Thyroid gland (tissue), 4 donors: ENCODE measurements at regions not wholly inside any gene's neighbourhood (a gene's known extent, or its start where the extent isn't known, plus 50 kb on each side); places are given as distances from the start of the nearest gene placed in this dataset.

Experiments
- DNase-seq, 2 donors: peaks; one replicate each; pipeline ENCODE4 v3.0.0-alpha.2; 2019
- H3K27ac ChIP-seq, 3 donors: fragments of 200-600 bp; sonication (generic); 1 replicate in 2 of 3; 2 replicates in 1 of 3; pipeline ENCODE4 v1.5.1; 2016 to 2019; ENCODE audit warnings: mild to moderate bottlenecking in 1 of 3, moderate library complexity in 1 of 3
- H3K27me3 ChIP-seq: fragments of 200-600 bp; sonication (generic); one replicate; pipeline ENCODE4 v1.5.1; 2019
- H3K36me3 ChIP-seq, 2 donors: fragments of 200-600 bp; sonication (generic); one replicate each; pipeline ENCODE4 v1.5.1; 2016 to 2019
- H3K4me1 ChIP-seq, 2 donors: fragments of 200-600 bp; sonication (generic); one replicate each; pipeline ENCODE4 v1.5.1; 2017 to 2019
- H3K4me3 ChIP-seq, 3 donors: fragments of 200-600 bp; sonication (generic); replicated peaks in 1 of 3; 1 replicate in 2 of 3; 2 replicates in 1 of 3; pipeline ENCODE4 v1.5.1; 2016; ENCODE audit warnings: mild to moderate bottlenecking in 1 of 3
- H3K9me3 ChIP-seq: fragments of 200-600 bp; sonication (generic); one replicate; pipeline ENCODE4 v1.5.1; 2017
- CTCF ChIP-seq, 6 experiments: fragments of 200-600 bp in 3 of 6; fragments of 450-650 bp in 3 of 6; sonication (generic) in 3 of 6; IDR thresholded peaks; one replicate each; pipeline ENCODE4 v1.5.1; 2016 to 2019; ENCODE audit warnings: antibody characterized with exemption in 6 of 6, mild to moderate bottlenecking in 2 of 6, inconsistent platforms in 1 of 6, moderate library complexity in 1 of 6
- POLR2A ChIP-seq, 2 donors: fragments of 450-650 bp; IDR thresholded peaks; one replicate each; pipeline ENCODE4 v1.6.1; 2017; ENCODE audit warnings: antibody characterized with exemption in 2 of 2, mild to moderate bottlenecking in 2 of 2, moderate library complexity in 1 of 2
- WGBS, 2 donors: methylation state at CpG; one replicate each; pipeline ENCODE4 v1.1.5; 2017; 5-methylcytosine and 5-hydroxymethylcytosine counted together
- intact Hi-C: fragments of 100-400 bp; cut with DNase I; formaldehyde crosslinking; loops from one replicate; pipeline ENCODE4 v1.15.1; 2023

GRCh38 chr18:78855188-78855587 is 124.4 kb upstream of the SALL3 start:
- Histone ChIP-seq H3K4me1 (no peaks in the 10 kb centered on the region), H3K27ac (no peak overlapping the region), H3K4me3 (no peak overlapping the region), H3K9me3 (no peaks in the 10 kb centered on the region), H3K36me3 (no peaks in the 10 kb centered on the region), H3K27me3 (no peaks in the 10 kb centered on the region)
- no peak for DNase-seq
- 67 to 73% methylated on average over 4 of the region's 4 CpGs for WGBS, 2 donors
- TF ChIP-seq CTCF (IDR thresholded peaks at IDR 0.05) (no peak), POLR2A (IDR thresholded peaks at IDR 0.05) (no peak)
- intact Hi-C loops = no loop called here

GRCh38 chr18:78856569-78857313 is 122.9 kb upstream of the SALL3 start:
- Histone ChIP-seq H3K4me1 (no peaks in the 10 kb centered on the region), H3K27ac (no peak overlapping the region), H3K36me3 (no peaks in the 10 kb centered on the region), H3K27me3 (no peaks in the 10 kb centered on the region), H3K9me3 (no peaks in the 10 kb centered on the region), H3K4me3 (no peak overlapping the region)
- no peak for TF ChIP-seq POLR2A (IDR thresholded peaks at IDR 0.05)
- TF ChIP-seq CTCF (IDR thresholded peaks at IDR 0.05) = no peak
- intact Hi-C loops = no loop called here
- DNase-seq = no peak
- 89 to 93% methylated on average over 24 to 49 of the region's 50 CpGs for WGBS, 2 donors

- TF ChIP-seq POLR2A (IDR thresholded peaks at IDR 0.05) (no peak), CTCF (IDR thresholded peaks at IDR 0.05) (no peak)
- no peaks in the 10 kb centered on the region for H3K9me3 ChIP-seq
- no peak overlapping the region for H3K4me3 ChIP-seq
- no peaks in the 10 kb centered on the region for H3K36me3 ChIP-seq
- no peak overlapping the region for H3K27ac ChIP-seq
- intact Hi-C loops = no loop called here
- no peak for DNase-seq
- no peaks in the 10 kb centered on the region for H3K27me3 ChIP-seq
- 67% methylated on average over 42 of the region's 42 CpGs for WGBS, 2 donors
- no peaks in the 10 kb centered on the region for H3K4me1 ChIP-seq
These were observed 122.1 kb upstream of the SALL3 start for GRCh38 chr18:78857314-78858150.

DNA sequence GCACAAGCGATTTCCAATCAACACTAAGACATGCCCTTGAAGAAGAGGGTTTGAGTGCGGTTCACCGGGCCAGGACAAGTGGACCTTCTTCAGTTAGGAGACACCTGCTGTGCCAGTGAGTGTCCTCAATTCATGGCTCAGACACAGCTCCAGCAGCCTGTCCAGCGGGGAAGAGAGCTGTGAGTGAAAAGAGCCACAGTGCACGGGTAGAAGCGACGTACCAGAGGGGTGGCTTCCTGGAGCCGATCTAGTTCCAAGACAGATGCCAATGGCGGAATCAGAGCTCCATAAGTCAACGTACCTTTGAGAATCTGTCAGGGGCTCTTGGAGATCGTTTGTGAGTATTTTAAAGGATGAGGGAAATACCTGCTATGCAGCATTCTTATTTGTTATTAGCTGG is 119.9 kb upstream of the SALL3 start:
- no peak overlapping the region for H3K4me3 ChIP-seq
- no peak for DNase-seq
- intact Hi-C loops = no loop called here
- TF ChIP-seq CTCF (IDR thresholded peaks at IDR 0.05) (no peak), POLR2A (IDR thresholded peaks at IDR 0.05) (no peak)
- no peaks in the 10 kb centered on the region for H3K27me3 ChIP-seq
- H3K27ac ChIP-seq = no peak overlapping the region
- H3K4me1 ChIP-seq = peaks cover 0 to 3% of the 10 kb centered on the region in 2 donors
- no peaks in the 10 kb centered on the region for H3K36me3 ChIP-seq
- H3K9me3 ChIP-seq = no peaks in the 10 kb centered on the region
- WGBS, 2 donors = 70 to 79% methylated on average over 11 of the region's 11 CpGs

DNA sequence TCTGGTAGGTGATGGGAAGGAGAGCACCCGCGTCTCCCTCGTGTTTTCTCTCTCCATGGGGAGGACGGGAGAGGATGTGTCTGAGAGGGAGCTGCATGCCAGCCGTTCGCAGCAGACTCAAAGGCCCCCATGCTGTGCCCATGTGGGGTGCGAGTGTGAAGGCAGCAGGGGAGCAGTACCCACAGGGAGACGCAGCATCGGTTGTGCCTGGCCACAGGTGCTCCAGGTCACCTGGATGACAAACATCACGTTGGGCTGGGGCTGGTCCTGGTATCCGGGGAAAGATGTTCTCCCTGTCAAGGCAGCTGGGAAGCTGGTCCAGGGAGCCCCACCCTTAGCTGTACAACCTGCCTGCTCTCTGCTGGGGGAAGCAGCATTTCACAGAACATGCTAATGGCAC is 119.5 kb upstream of the SALL3 start:
- no peak overlapping the region for H3K4me3 ChIP-seq
- no peak overlapping the region for H3K27ac ChIP-seq
- no peaks in the 10 kb centered on the region for H3K9me3 ChIP-seq
- peaks cover 0 to 7% of the 10 kb centered on the region in 2 donors for H3K4me1 ChIP-seq
- DNase-seq = no peak
- no peaks in the 10 kb centered on the region for H3K27me3 ChIP-seq
- TF ChIP-seq CTCF (IDR thresholded peaks at IDR 0.05) (no peak), POLR2A (IDR thresholded peaks at IDR 0.05) (no peak)
- no peaks in the 10 kb centered on the region for H3K36me3 ChIP-seq
- WGBS, 2 donors = 49 to 59% methylated on average over 11 of the region's 11 CpGs
- intact Hi-C loops = no loop called here
